Activated naive CD4-positive, alpha-beta T cell treated with Interleukin-2 at 50 U/mL for 16 hours (primary cell): ENCODE measurements at regions not wholly inside any gene's neighbourhood (a gene's known extent, or its start where the extent isn't known, plus 50 kb on each side); places are given as distances from the start of the nearest gene placed in this dataset.
A peak's percentile ranks its signal among the peaks of the same experiment; 100 is the strongest.
"Not testable (repeated sequence)": the region's sequence is repeated elsewhere in the genome, so short reads cannot be mapped to it uniquely, and the experiment has no call there.

Experiments
- DNase-seq: peaks from one replicate; pipeline ENCODE4 v3.0.0-alpha.2; 2020

- no peak for DNase-seq
Observed at GRCh38 chr18:59059140-59059539, 80.5 kb upstream of the SEC11C start.

GRCh38 chr18:59060551-59060950 lies 79.1 kb upstream of the SEC11C start:
- no peak for DNase-seq

GRCh38 chr18:59061914-59062642 lies 77.6 kb upstream of the SEC11C start:
- DNase-seq: no peak

- DNase-seq: no peak
Observed at GRCh38 chr18:59062643-59063006, 77.1 kb upstream of the SEC11C start.

- no peak for DNase-seq
Observed at GRCh38 chr18:59063300-59063906, 76.3 kb upstream of the SEC11C start.

GRCh38 chr18:59063912-59064311 lies 75.8 kb upstream of the SEC11C start:
- DNase-seq: no peak

- no peak for DNase-seq
Observed at GRCh38 chr18:59065684-59066083, 74.0 kb upstream of the SEC11C start.

- peak; percentile 8 for DNase-seq
Observed at GRCh38 chr18:59067873-59068272, 71.8 kb upstream of the SEC11C start.

- no peak for DNase-seq
Observed at GRCh38 chr18:59068276-59069071, 71.2 kb upstream of the SEC11C start.

GRCh38 chr18:59070181-59070912 lies 69.3 kb upstream of the SEC11C start:
- DNase-seq: peak; percentile 82

- DNase-seq: no peak
Observed at GRCh38 chr18:59072727-59073421, 66.8 kb upstream of the SEC11C start.

GRCh38 chr18:59075923-59076322 lies 63.8 kb upstream of the SEC11C start:
- DNase-seq: no peak

GRCh38 chr18:59079264-59079663 lies 60.4 kb upstream of the SEC11C start:
- DNase-seq: no peak

GRCh38 chr18:59079687-59080501 lies 59.8 kb upstream of the SEC11C start:
- not testable (repeated sequence) for DNase-seq

- DNase-seq: no peak
Observed at GRCh38 chr18:59083136-59083818, 56.4 kb upstream of the SEC11C start.

GRCh38 chr18:59085126-59085794 lies 54.4 kb upstream of the SEC11C start:
- no peak for DNase-seq

GRCh38 chr18:59085797-59086196 lies 53.9 kb upstream of the SEC11C start:
- DNase-seq: no peak

- DNase-seq: no peak
Observed at GRCh38 chr18:59086522-59086921, 53.2 kb upstream of the SEC11C start.

- DNase-seq: no peak
Observed at GRCh38 chr18:59087391-59087790, 52.3 kb upstream of the SEC11C start.
